ENCODE measurements at regions not wholly inside any gene's neighbourhood (a gene's known extent, or its start where the extent isn't known, plus 50 kb on each side); places are given as distances from the start of the nearest gene placed in this dataset.

DNA sequence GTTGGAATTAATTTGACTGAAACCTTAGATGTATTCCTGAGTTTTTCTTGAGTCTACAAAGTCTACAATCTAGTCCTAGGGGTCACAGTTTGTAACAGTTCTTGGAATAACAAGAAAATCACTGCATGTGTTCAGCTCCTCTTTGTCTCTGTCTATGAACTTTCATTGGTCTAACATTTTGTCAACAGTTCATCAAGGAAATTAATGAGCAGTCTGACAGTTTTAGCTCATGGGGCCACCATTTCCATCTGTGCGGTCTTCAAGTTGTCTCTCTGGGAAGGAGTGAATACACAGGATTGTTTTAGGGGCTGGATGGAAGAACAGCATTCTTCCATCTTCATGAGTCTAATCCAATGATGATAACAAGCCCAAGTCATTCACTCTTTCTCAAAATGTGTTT lies 276.4 kb downstream of the TMEM167A start:
- TF ChIP-seq, protein P1, sequence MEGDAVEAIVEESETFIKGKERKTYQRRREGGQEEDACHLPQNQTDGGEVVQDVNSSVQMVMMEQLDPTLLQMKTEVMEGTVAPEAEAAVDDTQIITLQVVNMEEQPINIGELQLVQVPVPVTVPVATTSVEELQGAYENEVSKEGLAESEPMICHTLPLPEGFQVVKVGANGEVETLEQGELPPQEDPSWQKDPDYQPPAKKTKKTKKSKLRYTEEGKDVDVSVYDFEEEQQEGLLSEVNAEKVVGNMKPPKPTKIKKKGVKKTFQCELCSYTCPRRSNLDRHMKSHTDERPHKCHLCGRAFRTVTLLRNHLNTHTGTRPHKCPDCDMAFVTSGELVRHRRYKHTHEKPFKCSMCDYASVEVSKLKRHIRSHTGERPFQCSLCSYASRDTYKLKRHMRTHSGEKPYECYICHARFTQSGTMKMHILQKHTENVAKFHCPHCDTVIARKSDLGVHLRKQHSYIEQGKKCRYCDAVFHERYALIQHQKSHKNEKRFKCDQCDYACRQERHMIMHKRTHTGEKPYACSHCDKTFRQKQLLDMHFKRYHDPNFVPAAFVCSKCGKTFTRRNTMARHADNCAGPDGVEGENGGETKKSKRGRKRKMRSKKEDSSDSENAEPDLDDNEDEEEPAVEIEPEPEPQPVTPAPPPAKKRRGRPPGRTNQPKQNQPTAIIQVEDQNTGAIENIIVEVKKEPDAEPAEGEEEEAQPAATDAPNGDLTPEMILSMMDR (IDR thresholded peaks at IDR 0.05 in 2 of 3, conservative IDR thresholded peaks at IDR 0.05 in 1 of 3; ENCODE audit: insufficient read depth in 2 of 3, low read depth in 1 of 3, low read length in 3 of 3), result no peak
- no peak for TF ChIP-seq POLR2A (conservative IDR thresholded peaks at IDR 0.05)
